ENCODE measurements at regions not wholly inside any gene's neighbourhood (a gene's known extent, or its start where the extent isn't known, plus 50 kb on each side); places are given as distances from the start of the nearest gene placed in this dataset.

DNA sequence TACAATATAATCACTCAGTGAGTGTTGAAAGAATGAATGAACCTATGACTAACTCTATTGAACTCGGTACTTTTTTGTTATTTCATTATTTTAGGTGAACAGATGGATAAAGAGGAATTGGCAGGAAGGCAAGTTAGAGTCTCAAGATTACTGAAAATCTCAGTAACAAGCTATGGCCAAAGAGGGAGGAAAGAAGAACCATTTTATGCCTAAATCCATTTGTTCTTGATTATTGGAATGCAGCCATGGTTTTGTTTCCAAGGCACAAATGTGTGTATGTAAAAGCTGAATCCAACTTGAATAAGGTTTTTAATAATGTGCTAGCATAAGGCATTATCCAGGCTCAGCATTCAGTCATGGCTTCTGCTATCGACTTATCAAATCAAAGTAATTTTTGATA lies 196.4 kb downstream of the DTHD1 start:
- TF ChIP-seq, protein P1, sequence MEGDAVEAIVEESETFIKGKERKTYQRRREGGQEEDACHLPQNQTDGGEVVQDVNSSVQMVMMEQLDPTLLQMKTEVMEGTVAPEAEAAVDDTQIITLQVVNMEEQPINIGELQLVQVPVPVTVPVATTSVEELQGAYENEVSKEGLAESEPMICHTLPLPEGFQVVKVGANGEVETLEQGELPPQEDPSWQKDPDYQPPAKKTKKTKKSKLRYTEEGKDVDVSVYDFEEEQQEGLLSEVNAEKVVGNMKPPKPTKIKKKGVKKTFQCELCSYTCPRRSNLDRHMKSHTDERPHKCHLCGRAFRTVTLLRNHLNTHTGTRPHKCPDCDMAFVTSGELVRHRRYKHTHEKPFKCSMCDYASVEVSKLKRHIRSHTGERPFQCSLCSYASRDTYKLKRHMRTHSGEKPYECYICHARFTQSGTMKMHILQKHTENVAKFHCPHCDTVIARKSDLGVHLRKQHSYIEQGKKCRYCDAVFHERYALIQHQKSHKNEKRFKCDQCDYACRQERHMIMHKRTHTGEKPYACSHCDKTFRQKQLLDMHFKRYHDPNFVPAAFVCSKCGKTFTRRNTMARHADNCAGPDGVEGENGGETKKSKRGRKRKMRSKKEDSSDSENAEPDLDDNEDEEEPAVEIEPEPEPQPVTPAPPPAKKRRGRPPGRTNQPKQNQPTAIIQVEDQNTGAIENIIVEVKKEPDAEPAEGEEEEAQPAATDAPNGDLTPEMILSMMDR (IDR thresholded peaks at IDR 0.05), result no peak
- TF ChIP-seq POLR2A (IDR thresholded peaks at IDR 0.05), result no peak
